Coronary artery (tissue), 2 donors: ENCODE measurements at regions not wholly inside any gene's neighbourhood (a gene's known extent, or its start where the extent isn't known, plus 50 kb on each side); places are given as distances from the start of the nearest gene placed in this dataset.

Experiments
- DNase-seq: peaks from one replicate; pipeline ENCODE4 v3.0.0-alpha.2; 2017; ENCODE audit warnings: low spot score
- H3K27ac ChIP-seq, 2 donors: fragments of 200-600 bp; sonication (generic); one replicate each; pipeline ENCODE4 v1.5.1; 2016 to 2019
- H3K4me3 ChIP-seq: fragments of 200-600 bp; sonication (generic); 2 replicates; pipeline ENCODE4 v1.5.1; 2016; ENCODE audit warnings: mild to moderate bottlenecking, moderate library complexity
- TF ChIP-seq, protein P1 (sequence below): fragments of 200-600 bp; sonication (generic); IDR thresholded peaks from one replicate; pipeline ENCODE4 v1.5.1; 2019; ENCODE audit warnings: antibody characterized with exemption

DNA sequence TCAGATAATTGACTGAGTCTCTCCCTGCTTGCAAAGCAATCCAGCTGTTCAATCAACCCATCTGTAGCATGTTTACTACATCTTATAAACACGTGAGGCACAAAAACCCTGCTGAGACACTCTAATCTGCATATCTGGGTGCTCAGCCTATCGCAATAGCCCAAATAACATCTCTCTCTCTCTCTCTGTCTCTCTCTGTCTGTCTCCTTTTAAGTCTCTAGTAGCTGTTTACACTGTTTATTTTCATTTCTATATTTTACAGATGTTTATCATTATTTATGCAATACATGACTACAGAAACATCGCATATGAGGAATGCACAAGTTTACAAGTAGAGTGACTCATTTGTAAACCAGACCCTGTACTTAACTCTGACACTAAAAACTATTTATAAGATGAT lies 422.1 kb upstream of the DSEL start:
- TF ChIP-seq, protein P1, sequence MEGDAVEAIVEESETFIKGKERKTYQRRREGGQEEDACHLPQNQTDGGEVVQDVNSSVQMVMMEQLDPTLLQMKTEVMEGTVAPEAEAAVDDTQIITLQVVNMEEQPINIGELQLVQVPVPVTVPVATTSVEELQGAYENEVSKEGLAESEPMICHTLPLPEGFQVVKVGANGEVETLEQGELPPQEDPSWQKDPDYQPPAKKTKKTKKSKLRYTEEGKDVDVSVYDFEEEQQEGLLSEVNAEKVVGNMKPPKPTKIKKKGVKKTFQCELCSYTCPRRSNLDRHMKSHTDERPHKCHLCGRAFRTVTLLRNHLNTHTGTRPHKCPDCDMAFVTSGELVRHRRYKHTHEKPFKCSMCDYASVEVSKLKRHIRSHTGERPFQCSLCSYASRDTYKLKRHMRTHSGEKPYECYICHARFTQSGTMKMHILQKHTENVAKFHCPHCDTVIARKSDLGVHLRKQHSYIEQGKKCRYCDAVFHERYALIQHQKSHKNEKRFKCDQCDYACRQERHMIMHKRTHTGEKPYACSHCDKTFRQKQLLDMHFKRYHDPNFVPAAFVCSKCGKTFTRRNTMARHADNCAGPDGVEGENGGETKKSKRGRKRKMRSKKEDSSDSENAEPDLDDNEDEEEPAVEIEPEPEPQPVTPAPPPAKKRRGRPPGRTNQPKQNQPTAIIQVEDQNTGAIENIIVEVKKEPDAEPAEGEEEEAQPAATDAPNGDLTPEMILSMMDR = no peak
- no peak overlapping the region for H3K27ac ChIP-seq
- H3K4me3 ChIP-seq = no peak overlapping the region
- DNase-seq = no peak

DNA sequence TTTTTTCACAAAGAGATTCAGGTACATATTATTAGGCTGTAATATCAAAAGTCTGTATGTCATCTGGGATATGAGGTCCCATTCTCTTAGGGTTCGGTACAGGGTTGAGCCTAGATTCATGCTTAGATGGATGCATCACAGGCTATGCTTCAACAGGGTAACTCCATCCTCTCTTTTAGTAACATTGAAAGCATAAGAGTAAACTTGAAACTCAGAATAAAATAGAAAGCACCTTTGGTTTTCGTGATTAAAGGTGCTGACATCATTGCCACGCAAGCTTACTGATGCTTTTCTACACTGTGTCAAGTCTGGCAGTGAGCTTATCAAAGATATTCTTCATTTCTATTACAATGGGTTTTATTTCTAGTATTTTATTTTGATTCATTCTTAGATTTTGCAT lies 419.1 kb upstream of the DSEL start:
- DNase-seq = no peak
- Histone ChIP-seq H3K27ac (no peak overlapping the region), H3K4me3 (no peak overlapping the region)
- TF ChIP-seq, protein P1 = no peak

DNA sequence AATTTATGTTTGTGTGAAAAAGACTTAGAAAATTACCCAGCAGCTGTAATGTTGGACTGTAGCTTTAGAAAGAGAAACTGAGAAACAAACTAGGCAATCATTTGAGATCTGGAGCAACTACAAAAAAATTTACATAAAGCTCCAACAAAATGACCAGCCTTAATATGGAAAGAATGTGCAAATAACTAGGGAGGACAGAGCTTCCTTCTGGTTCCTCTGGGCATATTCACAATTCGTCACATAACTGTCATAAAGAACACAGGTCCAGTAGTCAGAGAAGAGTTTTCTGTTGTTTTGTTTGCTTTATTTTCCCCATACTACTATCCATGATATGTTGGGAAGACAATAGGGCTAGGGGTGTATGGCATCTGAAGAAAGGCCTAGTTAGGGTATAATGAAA lies 416.8 kb upstream of the DSEL start:
- Histone ChIP-seq H3K27ac (no peak overlapping the region), H3K4me3 (no peak overlapping the region)
- TF ChIP-seq, protein P1 = no peak
- no peak for DNase-seq

DNA sequence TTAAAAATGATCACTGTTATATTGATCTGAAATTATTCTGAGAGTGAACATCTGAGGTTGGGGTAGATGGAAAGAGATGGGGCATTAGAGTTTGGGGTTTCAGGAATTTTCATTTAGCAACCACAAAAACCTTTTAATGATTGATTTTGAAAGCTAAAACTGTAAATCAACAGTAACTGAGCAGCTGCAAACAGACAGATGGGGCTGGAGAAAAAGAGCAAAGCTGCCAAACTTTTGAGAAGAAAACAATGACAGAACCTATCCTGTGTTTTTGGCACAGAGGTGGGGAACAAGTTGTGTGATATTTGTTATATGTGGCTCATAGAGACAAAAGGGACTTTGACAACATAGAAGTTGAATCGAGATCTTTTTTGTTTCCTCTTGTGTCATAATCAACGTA lies 415.8 kb upstream of the DSEL start:
- DNase-seq = no peak
- Histone ChIP-seq H3K27ac (no peak overlapping the region), H3K4me3 (no peak overlapping the region)
- TF ChIP-seq, protein P1 = no peak

DNA sequence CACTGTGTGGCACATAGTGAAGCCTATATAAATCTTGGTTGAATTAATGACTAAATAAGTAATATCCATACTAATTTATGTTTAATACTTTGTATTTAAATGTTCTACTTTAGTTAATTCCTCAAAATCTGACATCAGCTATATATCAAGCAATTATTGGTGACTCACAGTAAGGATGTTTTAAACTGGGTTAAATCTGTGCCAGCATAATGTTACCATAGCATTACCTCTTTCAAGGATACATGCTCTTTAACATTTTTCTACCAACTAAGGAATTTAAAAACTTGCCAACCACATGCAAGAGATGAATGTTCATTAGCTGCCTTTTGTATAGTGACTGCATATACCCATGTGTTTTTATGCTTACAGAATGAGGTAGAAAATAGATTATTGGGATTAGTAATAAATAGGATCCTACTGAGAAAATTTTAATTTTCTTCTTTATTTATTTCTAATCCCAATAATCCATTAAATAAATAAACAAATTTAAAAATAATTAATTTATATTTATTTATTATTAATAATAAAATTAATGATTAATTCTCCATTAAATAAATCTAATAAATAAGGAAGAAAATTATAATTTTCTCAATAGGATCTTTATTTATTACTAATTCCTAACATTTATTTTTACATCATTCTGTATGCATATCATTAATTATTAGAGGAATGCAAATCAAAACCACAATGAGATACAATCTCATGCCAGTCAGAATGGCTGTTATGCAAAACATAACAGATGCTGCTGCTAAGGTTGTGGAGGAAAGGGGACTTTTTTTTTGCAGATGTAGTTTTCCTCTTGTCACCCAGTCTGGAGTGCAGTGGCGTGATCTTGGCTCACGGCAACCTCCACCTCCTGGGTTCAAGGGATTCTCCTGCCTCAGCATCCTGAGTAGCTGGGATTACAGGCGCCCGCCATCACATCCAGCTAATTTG lies 410.7 kb upstream of the DSEL start:
- Histone ChIP-seq H3K27ac (no peak overlapping the region), H3K4me3 (no peak overlapping the region)
- TF ChIP-seq, protein P1 = no peak
- no peak for DNase-seq

DNA sequence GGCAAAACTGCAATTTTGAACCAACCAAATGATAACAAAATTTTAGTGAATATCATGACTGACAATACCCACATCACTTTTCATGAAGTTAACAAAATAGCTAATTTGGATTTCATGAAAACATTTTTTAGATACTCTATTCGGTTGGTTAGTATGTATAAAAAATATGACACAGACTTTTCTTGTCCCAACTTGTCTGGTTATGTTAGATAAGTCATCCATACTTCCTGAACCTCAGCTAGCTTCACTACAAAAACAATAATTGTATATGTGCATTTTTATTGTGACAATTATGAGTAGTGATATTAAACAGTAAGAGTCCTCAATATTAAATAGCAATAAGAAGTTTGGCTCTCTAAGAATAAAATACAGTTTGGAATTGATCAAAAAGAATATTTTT lies 408.1 kb upstream of the DSEL start:
- TF ChIP-seq, protein P1 = no peak
- no peak overlapping the region for H3K27ac ChIP-seq
- DNase-seq = no peak
- H3K4me3 ChIP-seq = no peak overlapping the region

DNA sequence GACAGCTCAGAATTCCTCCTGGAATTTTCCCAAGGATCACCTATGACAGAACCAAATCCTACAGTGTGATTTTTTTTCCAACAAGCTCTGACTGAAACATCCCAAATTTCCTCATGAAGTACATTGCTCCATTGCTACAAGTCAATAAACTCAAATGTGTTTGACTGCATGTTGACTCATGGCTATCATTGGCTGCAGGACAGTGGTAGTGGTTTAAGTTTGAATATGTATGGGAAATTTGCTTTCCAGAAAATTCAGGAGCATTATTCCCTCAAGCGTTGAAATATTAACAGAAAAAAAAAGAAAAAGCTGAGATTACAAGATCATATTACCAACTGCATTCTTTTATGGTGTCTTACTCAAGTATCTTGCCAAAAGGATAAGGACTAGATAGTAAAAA lies 402.8 kb upstream of the DSEL start:
- DNase-seq = no peak
- no peak overlapping the region for H3K4me3 ChIP-seq
- no peak overlapping the region for H3K27ac ChIP-seq
- TF ChIP-seq, protein P1 = no peak
